Stomach (tissue), 8 donors: ENCODE measurements at regions not wholly inside any gene's neighbourhood (a gene's known extent, or its start where the extent isn't known, plus 50 kb on each side); places are given as distances from the start of the nearest gene placed in this dataset.

Experiments
- DNase-seq, 2 donors: peaks; one replicate each; pipeline versions ENCODE4 v3.0.0 to v3.0.0-alpha.2; 2013 to 2019
- H3K27ac ChIP-seq, 5 donors: fragments of 200-600 bp in 4 of 5; sonication (generic) in 4 of 5; one replicate each; pipeline ENCODE4 v1.5.1; 2013 to 2019; ENCODE audit warnings: mild to moderate bottlenecking in 1 of 5, moderate library complexity in 1 of 5
- H3K27me3 ChIP-seq, 3 donors: fragments of 200-600 bp; sonication (generic); one replicate each; pipeline ENCODE4 v1.5.1; 2017 to 2019; ENCODE audit warnings: mixed run types in 1 of 3
- H3K36me3 ChIP-seq, 4 donors: fragments of 200-600 bp; sonication (generic); 1 replicate in 3 of 4; 2 replicates in 1 of 4; pipeline ENCODE4 v1.5.1; 2016 to 2019
- H3K4me1 ChIP-seq, 4 donors: fragments of 200-600 bp; sonication (generic); one replicate each; pipeline ENCODE4 v1.5.1; 2016 to 2019
- H3K4me3 ChIP-seq, 4 donors: fragments of 200-600 bp; sonication (generic) in 3 of 4; one replicate each; pipeline ENCODE4 v1.5.1; 2016 to 2019; ENCODE audit warnings: mild to moderate bottlenecking in 1 of 4
- H3K9me3 ChIP-seq, 4 donors: fragments of 200-600 bp; sonication (generic); one replicate each; pipeline ENCODE4 v1.5.1; 2016 to 2019
- EP300 ChIP-seq: sonication (generic); formaldehyde crosslinking; IDR thresholded peaks from one replicate; pipeline ENCODE4 v1.6.1; 2017; ENCODE audit warnings: antibody characterized with exemption
- POLR2A ChIP-seq, 4 donors: fragments of 450-650 bp; IDR thresholded peaks; one replicate each; pipeline ENCODE4 v1.6.1; 2016; ENCODE audit warnings: antibody characterized with exemption in 4 of 4, control low read depth in 2 of 4, mild to moderate bottlenecking in 1 of 4, moderate library complexity in 1 of 4
- POLR2AphosphoS5 ChIP-seq, 3 donors: sonication (generic); formaldehyde crosslinking; IDR thresholded peaks; one replicate each; pipeline ENCODE4 v1.6.1; 2016; ENCODE audit warnings: antibody characterized with exemption in 3 of 3
- WGBS, 5 donors: extraction: QIAGEN DNeasy Blood & Tissue Kit in 3 of 5; methylation state at CpG; one replicate each; pipeline versions ENCODE4 v1.1.5 to v1.1.7; 2013 to 2018; 5-methylcytosine and 5-hydroxymethylcytosine counted together
- intact Hi-C: fragments of 100-400 bp; cut with DNase I; formaldehyde crosslinking; loops from one replicate; pipeline ENCODE4 v1.15.1; 2023; ENCODE audit warnings: low total_unique reads
- TF ChIP-seq, protein P1 (sequence below), 7 experiments: fragments of 450-650 bp in 4 of 7; fragments of 200-600 bp in 3 of 7; sonication (generic) in 3 of 7; IDR thresholded peaks; one replicate each; pipeline ENCODE4 v1.5.1; 2016 to 2019; ENCODE audit warnings: antibody characterized with exemption in 7 of 7, control low read depth in 2 of 7, mild to moderate bottlenecking in 1 of 7
- donor health status: healthy with polysubstance abuse.
- donor health status: Bipolar disorder and iron deficiency.
- donor health status: healthy.

GRCh38 chr5:28329176-28329575 is 1290.8 kb upstream of the CDH9 start:
- Histone ChIP-seq H3K27me3 (no peaks in the 10 kb centered on the region), H3K9me3 (peaks cover 0 to 22% (median 9%) of the 10 kb centered on the region in 4 donors), H3K4me1 (no peaks in the 10 kb centered on the region), H3K4me3 (no peak overlapping the region), H3K36me3 (no peaks in the 10 kb centered on the region), H3K27ac (no peak overlapping the region)
- no peak for TF ChIP-seq EP300
- TF ChIP-seq POLR2A (IDR thresholded peaks at IDR 0.05), result no peak
- TF ChIP-seq, protein P1, sequence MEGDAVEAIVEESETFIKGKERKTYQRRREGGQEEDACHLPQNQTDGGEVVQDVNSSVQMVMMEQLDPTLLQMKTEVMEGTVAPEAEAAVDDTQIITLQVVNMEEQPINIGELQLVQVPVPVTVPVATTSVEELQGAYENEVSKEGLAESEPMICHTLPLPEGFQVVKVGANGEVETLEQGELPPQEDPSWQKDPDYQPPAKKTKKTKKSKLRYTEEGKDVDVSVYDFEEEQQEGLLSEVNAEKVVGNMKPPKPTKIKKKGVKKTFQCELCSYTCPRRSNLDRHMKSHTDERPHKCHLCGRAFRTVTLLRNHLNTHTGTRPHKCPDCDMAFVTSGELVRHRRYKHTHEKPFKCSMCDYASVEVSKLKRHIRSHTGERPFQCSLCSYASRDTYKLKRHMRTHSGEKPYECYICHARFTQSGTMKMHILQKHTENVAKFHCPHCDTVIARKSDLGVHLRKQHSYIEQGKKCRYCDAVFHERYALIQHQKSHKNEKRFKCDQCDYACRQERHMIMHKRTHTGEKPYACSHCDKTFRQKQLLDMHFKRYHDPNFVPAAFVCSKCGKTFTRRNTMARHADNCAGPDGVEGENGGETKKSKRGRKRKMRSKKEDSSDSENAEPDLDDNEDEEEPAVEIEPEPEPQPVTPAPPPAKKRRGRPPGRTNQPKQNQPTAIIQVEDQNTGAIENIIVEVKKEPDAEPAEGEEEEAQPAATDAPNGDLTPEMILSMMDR (IDR thresholded peaks at IDR 0.05), result no peak
- no peak for TF ChIP-seq POLR2AphosphoS5 (IDR thresholded peaks at IDR 0.05)
- DNase-seq, result no peak
- intact Hi-C loops, result no loop called here

GRCh38 chr5:28328681-28329080 is 1290.3 kb upstream of the CDH9 start:
- no peak overlapping the region for H3K4me3 ChIP-seq
- peaks cover 0 to 19% (median 7%) of the 10 kb centered on the region in 4 donors for H3K9me3 ChIP-seq
- DNase-seq, result no peak
- TF ChIP-seq POLR2A (IDR thresholded peaks at IDR 0.05), result no peak
- TF ChIP-seq, protein P1 (IDR thresholded peaks at IDR 0.05), result no peak
- TF ChIP-seq POLR2AphosphoS5 (IDR thresholded peaks at IDR 0.05), result no peak
- TF ChIP-seq EP300, result no peak
- no peak overlapping the region for H3K27ac ChIP-seq
- H3K4me1 ChIP-seq, result no peaks in the 10 kb centered on the region
- H3K27me3 ChIP-seq, result no peaks in the 10 kb centered on the region
- intact Hi-C loops, result no loop called here
- no peaks in the 10 kb centered on the region for H3K36me3 ChIP-seq

GRCh38 chr5:28324174-28324573 is 1285.8 kb upstream of the CDH9 start:
- DNase-seq, result no peak
- WGBS, 5 donors, result 25 to 64% (median 62%) methylated on average over 2 of the region's 2 CpGs
- no peaks in the 10 kb centered on the region for H3K9me3 ChIP-seq
- TF ChIP-seq EP300 (no peak), POLR2A (IDR thresholded peaks at IDR 0.05) (no peak), POLR2AphosphoS5 (IDR thresholded peaks at IDR 0.05) (no peak)
- TF ChIP-seq, protein P1 (IDR thresholded peaks at IDR 0.05), result no peak
- H3K4me3 ChIP-seq, result no peak overlapping the region
- no peaks in the 10 kb centered on the region for H3K27me3 ChIP-seq
- no peaks in the 10 kb centered on the region for H3K4me1 ChIP-seq
- H3K36me3 ChIP-seq, result no peaks in the 10 kb centered on the region
- intact Hi-C loops, result no loop called here
- no peak overlapping the region for H3K27ac ChIP-seq

GRCh38 chr5:28313953-28314352 is 1275.6 kb upstream of the CDH9 start:
- DNase-seq, result no peak
- 37 to 54% (median 45%) methylated on average over 1 of the region's 1 CpG for WGBS, 5 donors
- TF ChIP-seq, protein P1 (IDR thresholded peaks at IDR 0.05), result no peak
- TF ChIP-seq EP300 (no peak), POLR2AphosphoS5 (IDR thresholded peaks at IDR 0.05) (no peak), POLR2A (IDR thresholded peaks at IDR 0.05) (no peak)
- H3K27ac ChIP-seq, result no peak overlapping the region
- H3K4me1 ChIP-seq, result no peaks in the 10 kb centered on the region
- H3K4me3 ChIP-seq, result no peak overlapping the region
- peaks cover 0 to 6% (median 0%) of the 10 kb centered on the region in 4 donors for H3K9me3 ChIP-seq
- intact Hi-C loops, result no loop called here
- H3K36me3 ChIP-seq, result no peaks in the 10 kb centered on the region
- no peaks in the 10 kb centered on the region for H3K27me3 ChIP-seq
